Prostate gland (tissue), 2 donors: ENCODE measurements at regions not wholly inside any gene's neighbourhood (a gene's known extent, or its start where the extent isn't known, plus 50 kb on each side); places are given as distances from the start of the nearest gene placed in this dataset.

ENCODE experiments used
- DNase-seq: peaks from one replicate; pipeline ENCODE4 v3.0.0-alpha.2; 2019; ENCODE audit warnings: low spot score
- H3K27ac ChIP-seq, 2 donors: fragments of 200-600 bp; sonication (generic); 2 replicates each; pipeline ENCODE4 v1.5.1; 2017 to 2019
- H3K27me3 ChIP-seq: fragments of 200-600 bp; sonication (generic); replicated peaks from 2 replicates; pipeline ENCODE4 v1.5.1; 2019; ENCODE audit not compliant: insufficient read depth
- H3K36me3 ChIP-seq, 2 donors: fragments of 200-600 bp; sonication (generic); 1 replicate in 1 of 2; 2 replicates in 1 of 2; pipeline versions ENCODE4 v1.5.1 to v1.8.1; 2017 to 2019
- H3K4me1 ChIP-seq: fragments of 200-600 bp; sonication (generic); replicated peaks from 2 replicates; pipeline ENCODE4 v1.5.1; 2019
- H3K4me3 ChIP-seq, 2 donors: fragments of 200-600 bp; sonication (generic); 2 replicates each; pipeline ENCODE4 v1.5.1; 2017 to 2019
- H3K9me3 ChIP-seq: fragments of 200-600 bp; sonication (generic); 2 replicates; pipeline ENCODE4 v1.5.1; 2017
- POLR2A ChIP-seq: fragments of 450-650 bp; IDR thresholded peaks from one replicate; pipeline ENCODE4 v1.6.1; 2016; ENCODE audit warnings: antibody characterized with exemption, mild to moderate bottlenecking
- POLR2AphosphoS5 ChIP-seq: sonication (generic); formaldehyde crosslinking; IDR thresholded peaks from one replicate; pipeline ENCODE4 v1.6.1; 2017; ENCODE audit warnings: antibody characterized with exemption
- WGBS: methylation state at CpG from one replicate; pipeline ENCODE4 v1.1.5; 2018; 5-methylcytosine and 5-hydroxymethylcytosine counted together
- intact Hi-C: fragments of 100-400 bp; cut with DNase I; formaldehyde crosslinking; loops from one replicate; pipeline ENCODE4 v1.14.2; 2022
- TF ChIP-seq, protein P1 (sequence below), 4 experiments: fragments of 200-600 bp in 2 of 4; fragments of 450-650 bp in 2 of 4; sonication (generic) in 2 of 4; IDR thresholded peaks; 1 replicate in 3 of 4; 2 replicates in 1 of 4; pipeline ENCODE4 v1.5.1; 2016 to 2019; ENCODE audit warnings: antibody characterized with exemption in 4 of 4, mild to moderate bottlenecking in 2 of 4, moderate library complexity in 2 of 4

GRCh38 chr5:62690421-62690820, 111.8 kb downstream of the LRRC70 start:
- Histone ChIP-seq H3K27me3 (no peaks in the 10 kb centered on the region), H3K9me3 (no peaks in the 10 kb centered on the region), H3K27ac (no peak overlapping the region), H3K4me1 (no peaks in the 10 kb centered on the region), H3K36me3 (no peaks in the 10 kb centered on the region), H3K4me3 (no peak overlapping the region)
- DNase-seq = no peak
- no peak for TF ChIP-seq POLR2AphosphoS5
- no peak for TF ChIP-seq POLR2A
- TF ChIP-seq, protein P1, sequence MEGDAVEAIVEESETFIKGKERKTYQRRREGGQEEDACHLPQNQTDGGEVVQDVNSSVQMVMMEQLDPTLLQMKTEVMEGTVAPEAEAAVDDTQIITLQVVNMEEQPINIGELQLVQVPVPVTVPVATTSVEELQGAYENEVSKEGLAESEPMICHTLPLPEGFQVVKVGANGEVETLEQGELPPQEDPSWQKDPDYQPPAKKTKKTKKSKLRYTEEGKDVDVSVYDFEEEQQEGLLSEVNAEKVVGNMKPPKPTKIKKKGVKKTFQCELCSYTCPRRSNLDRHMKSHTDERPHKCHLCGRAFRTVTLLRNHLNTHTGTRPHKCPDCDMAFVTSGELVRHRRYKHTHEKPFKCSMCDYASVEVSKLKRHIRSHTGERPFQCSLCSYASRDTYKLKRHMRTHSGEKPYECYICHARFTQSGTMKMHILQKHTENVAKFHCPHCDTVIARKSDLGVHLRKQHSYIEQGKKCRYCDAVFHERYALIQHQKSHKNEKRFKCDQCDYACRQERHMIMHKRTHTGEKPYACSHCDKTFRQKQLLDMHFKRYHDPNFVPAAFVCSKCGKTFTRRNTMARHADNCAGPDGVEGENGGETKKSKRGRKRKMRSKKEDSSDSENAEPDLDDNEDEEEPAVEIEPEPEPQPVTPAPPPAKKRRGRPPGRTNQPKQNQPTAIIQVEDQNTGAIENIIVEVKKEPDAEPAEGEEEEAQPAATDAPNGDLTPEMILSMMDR (IDR thresholded peaks at IDR 0.05) = no peak
- 83% methylated on average over 6 of the region's 6 CpGs for WGBS
- intact Hi-C loops = no loop called here

GRCh38 chr5:62689599-62690368, 111.2 kb downstream of the LRRC70 start:
- no peaks in the 10 kb centered on the region for H3K4me1 ChIP-seq
- no peaks in the 10 kb centered on the region for H3K9me3 ChIP-seq
- DNase-seq = no peak
- no peaks in the 10 kb centered on the region for H3K27me3 ChIP-seq
- intact Hi-C loops = no loop called here
- WGBS = 85% methylated on average over 9 of the region's 9 CpGs
- H3K4me3 ChIP-seq = no peak overlapping the region
- no peaks in the 10 kb centered on the region for H3K36me3 ChIP-seq
- no peak overlapping the region for H3K27ac ChIP-seq
- TF ChIP-seq POLR2AphosphoS5 (no peak), POLR2A (no peak)
- TF ChIP-seq, protein P1 (IDR thresholded peaks at IDR 0.05) = no peak

GRCh38 chr5:62686692-62687091, 108.1 kb downstream of the LRRC70 start:
- no peaks in the 10 kb centered on the region for H3K9me3 ChIP-seq
- intact Hi-C loops = no loop called here
- no peak for DNase-seq
- H3K27me3 ChIP-seq = no peaks in the 10 kb centered on the region
- no peak overlapping the region for H3K27ac ChIP-seq
- 82% methylated on average over 1 of the region's 1 CpG for WGBS
- no peaks in the 10 kb centered on the region for H3K36me3 ChIP-seq
- TF ChIP-seq POLR2AphosphoS5 = no peak
- TF ChIP-seq, protein P1 (IDR thresholded peaks at IDR 0.05) = no peak
- TF ChIP-seq POLR2A = no peak
- H3K4me1 ChIP-seq = no peaks in the 10 kb centered on the region
- no peak overlapping the region for H3K4me3 ChIP-seq

GRCh38 chr5:62685221-62685620, 106.6 kb downstream of the LRRC70 start:
- Histone ChIP-seq H3K4me1 (no peaks in the 10 kb centered on the region), H3K27ac (no peak overlapping the region), H3K9me3 (no peaks in the 10 kb centered on the region), H3K36me3 (no peaks in the 10 kb centered on the region), H3K4me3 (no peak overlapping the region), H3K27me3 (no peaks in the 10 kb centered on the region)
- intact Hi-C loops = no loop called here
- TF ChIP-seq POLR2A = no peak
- no peak for TF ChIP-seq POLR2AphosphoS5
- TF ChIP-seq, protein P1 (IDR thresholded peaks at IDR 0.05) = no peak
- DNase-seq = no peak

GRCh38 chr5:62684310-62684709, 105.7 kb downstream of the LRRC70 start:
- H3K27ac ChIP-seq = no peak overlapping the region
- WGBS = 50% methylated on average over 1 of the region's 1 CpG
- H3K27me3 ChIP-seq = no peaks in the 10 kb centered on the region
- no peaks in the 10 kb centered on the region for H3K4me1 ChIP-seq
- DNase-seq = no peak
- intact Hi-C loops = no loop called here
- no peaks in the 10 kb centered on the region for H3K36me3 ChIP-seq
- no peaks in the 10 kb centered on the region for H3K9me3 ChIP-seq
- H3K4me3 ChIP-seq = no peak overlapping the region
- no peak for TF ChIP-seq POLR2AphosphoS5
- no peak for TF ChIP-seq POLR2A
- TF ChIP-seq, protein P1 (IDR thresholded peaks at IDR 0.05) = no peak
